ENCODE measurements at regions not wholly inside any gene's neighbourhood (a gene's known extent, or its start where the extent isn't known, plus 50 kb on each side); places are given as distances from the start of the nearest gene placed in this dataset.

GRCh38 chr10:117669122-117669521, 126.6 kb downstream of the EMX2 start:
- no peak overlapping the region for H3K27ac ChIP-seq (ENCODE audit: low read depth in 2 of 2, low read length in 2 of 2)
- H3K36me3 ChIP-seq (ENCODE audit: control insufficient read depth in 2 of 2, insufficient read depth in 2 of 2, low read length in 2 of 2), result no peaks in the 10 kb centered on the region
- H3K4me3 ChIP-seq (ENCODE audit: low read length in 2 of 2), result no peak overlapping the region
- H3K9me3 ChIP-seq (ENCODE audit: control insufficient read depth in 2 of 2, low read length in 2 of 2), result no peaks in the 10 kb centered on the region
- no peak overlapping the region for H3K9ac ChIP-seq (ENCODE audit: low read depth in 1 of 2, low read length in 2 of 2)
- no peaks in the 10 kb centered on the region for H3K4me1 ChIP-seq (ENCODE audit: control insufficient read depth in 2 of 2, insufficient read depth in 2 of 2, low read length in 2 of 2)
- H3K27me3 ChIP-seq (ENCODE audit: control insufficient read depth in 2 of 2, insufficient read depth in 2 of 2, low read length in 2 of 2), result no peaks in the 10 kb centered on the region

GRCh38 chr10:117670116-117670904, 127.8 kb downstream of the EMX2 start:
- no peaks in the 10 kb centered on the region for H3K36me3 ChIP-seq (ENCODE audit: control insufficient read depth in 2 of 2, insufficient read depth in 2 of 2, low read length in 2 of 2)

DNA sequence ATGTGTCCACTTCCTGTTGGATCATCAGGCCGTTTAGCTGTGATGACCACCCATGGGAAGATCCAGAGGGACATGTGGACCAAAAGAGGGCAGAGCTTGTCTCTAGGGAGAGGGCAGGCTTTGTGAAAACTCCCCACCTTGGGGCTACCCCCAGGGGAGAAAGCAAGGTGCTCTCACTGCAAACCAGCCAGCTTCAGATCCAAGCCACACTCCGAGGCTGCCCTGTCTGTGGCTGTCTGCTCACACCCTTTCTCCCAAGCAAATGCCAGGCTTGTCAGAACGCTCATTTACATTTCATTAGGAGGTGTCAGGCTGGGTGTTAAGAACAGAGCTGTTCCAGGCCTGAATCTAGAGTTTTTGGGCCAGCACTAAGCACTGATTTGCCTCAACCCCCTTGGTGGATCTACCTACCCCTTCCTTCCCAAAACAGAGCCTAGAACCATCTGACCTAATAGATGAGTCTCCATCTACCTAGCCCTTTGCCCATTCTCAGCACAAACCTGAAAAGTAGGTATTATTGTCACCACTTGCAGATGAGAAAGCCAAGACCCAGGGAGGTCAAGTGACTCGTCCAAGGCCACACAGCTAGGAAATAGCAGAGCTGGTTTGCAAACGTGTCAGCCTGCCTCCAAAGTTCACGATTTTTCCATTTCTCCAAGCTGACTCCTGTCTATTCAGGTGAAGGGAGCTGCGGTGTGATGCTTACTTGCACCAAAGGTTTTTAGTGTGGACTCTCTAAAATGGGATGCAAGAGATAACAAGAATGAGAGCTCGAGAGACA, 130.9 kb downstream of the EMX2 start:
- H3K9me3 ChIP-seq (ENCODE audit: control insufficient read depth in 2 of 2, low read length in 2 of 2), result no peaks in the 10 kb centered on the region
- no peaks in the 10 kb centered on the region for H3K27me3 ChIP-seq (ENCODE audit: control insufficient read depth in 2 of 2, insufficient read depth in 2 of 2, low read length in 2 of 2)
- H3K36me3 ChIP-seq (ENCODE audit: control insufficient read depth in 2 of 2, insufficient read depth in 2 of 2, low read length in 2 of 2), result no peaks in the 10 kb centered on the region
- no peak overlapping the region for H3K9ac ChIP-seq (ENCODE audit: low read depth in 1 of 2, low read length in 2 of 2)
- H3K4me3 ChIP-seq (ENCODE audit: low read length in 2 of 2), result no peak overlapping the region
- H3K27ac ChIP-seq (ENCODE audit: low read depth in 2 of 2, low read length in 2 of 2), result no peak overlapping the region
- no peaks in the 10 kb centered on the region for H3K4me1 ChIP-seq (ENCODE audit: control insufficient read depth in 2 of 2, insufficient read depth in 2 of 2, low read length in 2 of 2)

More at GRCh38 chr10:117670116-117670904, 127.8 kb downstream of the EMX2 start:
- no peak overlapping the region for H3K27ac ChIP-seq (ENCODE audit: low read depth in 2 of 2, low read length in 2 of 2)
- no peaks in the 10 kb centered on the region for H3K27me3 ChIP-seq (ENCODE audit: control insufficient read depth in 2 of 2, insufficient read depth in 2 of 2, low read length in 2 of 2)
- no peaks in the 10 kb centered on the region for H3K9me3 ChIP-seq (ENCODE audit: control insufficient read depth in 2 of 2, low read length in 2 of 2)
- H3K4me1 ChIP-seq (ENCODE audit: control insufficient read depth in 2 of 2, insufficient read depth in 2 of 2, low read length in 2 of 2), result no peaks in the 10 kb centered on the region
- H3K9ac ChIP-seq (ENCODE audit: low read depth in 1 of 2, low read length in 2 of 2), result no peak overlapping the region
- H3K4me3 ChIP-seq (ENCODE audit: low read length in 2 of 2), result no peak overlapping the region

DNA sequence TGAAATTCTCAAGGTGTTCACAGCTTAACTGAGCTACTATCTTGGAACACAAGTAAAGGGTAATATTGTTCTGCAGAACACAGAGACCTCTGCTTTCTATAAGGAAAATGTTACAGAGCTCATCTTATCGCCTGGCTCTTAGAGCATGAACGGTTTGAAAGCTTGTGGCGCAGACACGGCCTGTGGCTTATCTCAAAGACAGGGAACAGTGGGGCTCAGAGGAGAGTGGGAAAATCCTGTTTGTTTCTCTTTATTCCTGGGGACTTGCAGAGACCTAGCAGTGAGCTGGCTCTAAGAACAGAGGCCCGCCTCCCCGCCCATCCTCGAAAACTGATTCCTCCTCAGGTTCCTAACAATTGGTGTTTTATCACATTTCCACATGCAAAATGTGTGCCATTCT, 131.7 kb downstream of the EMX2 start:
- Histone ChIP-seq H3K27me3 (ENCODE audit: control insufficient read depth in 2 of 2, insufficient read depth in 2 of 2, low read length in 2 of 2) (peaks cover 0 to 4% of the 10 kb centered on the region in 2 donors), H3K36me3 (ENCODE audit: control insufficient read depth in 2 of 2, insufficient read depth in 2 of 2, low read length in 2 of 2) (no peaks in the 10 kb centered on the region), H3K4me3 (ENCODE audit: low read length in 2 of 2) (no peak overlapping the region), H3K27ac (ENCODE audit: low read depth in 2 of 2, low read length in 2 of 2) (no peak overlapping the region), H3K9ac (ENCODE audit: low read depth in 1 of 2, low read length in 2 of 2) (no peak overlapping the region), H3K4me1 (ENCODE audit: control insufficient read depth in 2 of 2, insufficient read depth in 2 of 2, low read length in 2 of 2) (no peaks in the 10 kb centered on the region), H3K9me3 (ENCODE audit: control insufficient read depth in 2 of 2, low read length in 2 of 2) (no peaks in the 10 kb centered on the region)

DNA sequence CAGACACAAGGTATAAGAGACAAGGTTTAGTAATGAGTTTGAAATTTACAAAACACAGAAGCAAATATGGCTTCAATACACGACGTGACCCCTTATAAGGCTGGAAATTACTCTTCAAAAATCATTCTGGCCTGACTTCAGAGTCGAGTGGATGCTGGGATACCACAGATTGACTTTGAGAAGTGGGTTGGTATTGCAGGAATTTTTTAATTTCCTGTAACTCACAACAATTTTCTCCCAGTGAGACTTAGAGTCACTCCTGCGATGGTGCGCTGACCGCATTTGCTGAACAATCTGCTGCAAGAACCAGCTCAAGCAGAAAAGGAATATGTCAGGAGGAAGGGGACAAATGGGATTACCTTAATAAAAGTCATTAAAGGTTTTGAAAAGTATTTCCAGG, 132.1 kb downstream of the EMX2 start:
- Histone ChIP-seq H3K4me1 (ENCODE audit: control insufficient read depth in 2 of 2, insufficient read depth in 2 of 2, low read length in 2 of 2) (no peaks in the 10 kb centered on the region), H3K9me3 (ENCODE audit: control insufficient read depth in 2 of 2, low read length in 2 of 2) (no peaks in the 10 kb centered on the region), H3K4me3 (ENCODE audit: low read length in 2 of 2) (no peak overlapping the region), H3K9ac (ENCODE audit: low read depth in 1 of 2, low read length in 2 of 2) (no peak overlapping the region), H3K27me3 (ENCODE audit: control insufficient read depth in 2 of 2, insufficient read depth in 2 of 2, low read length in 2 of 2) (peaks cover 0 to 4% of the 10 kb centered on the region in 2 donors), H3K36me3 (ENCODE audit: control insufficient read depth in 2 of 2, insufficient read depth in 2 of 2, low read length in 2 of 2) (no peaks in the 10 kb centered on the region), H3K27ac (ENCODE audit: low read depth in 2 of 2, low read length in 2 of 2) (no peak overlapping the region)

GRCh38 chr10:117675514-117676055, 133.0 kb downstream of the EMX2 start:
- H3K4me3 ChIP-seq (ENCODE audit: low read length in 2 of 2), result no peak overlapping the region
- no peak overlapping the region for H3K9ac ChIP-seq (ENCODE audit: low read depth in 1 of 2, low read length in 2 of 2)
- no peaks in the 10 kb centered on the region for H3K36me3 ChIP-seq (ENCODE audit: control insufficient read depth in 2 of 2, insufficient read depth in 2 of 2, low read length in 2 of 2)
- no peak overlapping the region for H3K27ac ChIP-seq (ENCODE audit: low read depth in 2 of 2, low read length in 2 of 2)
- H3K4me1 ChIP-seq (ENCODE audit: control insufficient read depth in 2 of 2, insufficient read depth in 2 of 2, low read length in 2 of 2), result no peaks in the 10 kb centered on the region
- H3K9me3 ChIP-seq (ENCODE audit: control insufficient read depth in 2 of 2, low read length in 2 of 2), result no peaks in the 10 kb centered on the region
- H3K27me3 ChIP-seq (ENCODE audit: control insufficient read depth in 2 of 2, insufficient read depth in 2 of 2, low read length in 2 of 2), result peaks cover 0 to 4% of the 10 kb centered on the region in 2 donors

GRCh38 chr10:117677239-117677638, 134.7 kb downstream of the EMX2 start:
- Histone ChIP-seq H3K9me3 (ENCODE audit: control insufficient read depth in 2 of 2, low read length in 2 of 2) (no peaks in the 10 kb centered on the region), H3K27ac (ENCODE audit: low read depth in 2 of 2, low read length in 2 of 2) (no peak overlapping the region), H3K9ac (ENCODE audit: low read depth in 1 of 2, low read length in 2 of 2) (no peak overlapping the region), H3K4me3 (ENCODE audit: low read length in 2 of 2) (no peak overlapping the region), H3K27me3 (ENCODE audit: control insufficient read depth in 2 of 2, insufficient read depth in 2 of 2, low read length in 2 of 2) (peaks cover 0 to 4% of the 10 kb centered on the region in 2 donors), H3K36me3 (ENCODE audit: control insufficient read depth in 2 of 2, insufficient read depth in 2 of 2, low read length in 2 of 2) (no peaks in the 10 kb centered on the region), H3K4me1 (ENCODE audit: control insufficient read depth in 2 of 2, insufficient read depth in 2 of 2, low read length in 2 of 2) (no peaks in the 10 kb centered on the region)

DNA sequence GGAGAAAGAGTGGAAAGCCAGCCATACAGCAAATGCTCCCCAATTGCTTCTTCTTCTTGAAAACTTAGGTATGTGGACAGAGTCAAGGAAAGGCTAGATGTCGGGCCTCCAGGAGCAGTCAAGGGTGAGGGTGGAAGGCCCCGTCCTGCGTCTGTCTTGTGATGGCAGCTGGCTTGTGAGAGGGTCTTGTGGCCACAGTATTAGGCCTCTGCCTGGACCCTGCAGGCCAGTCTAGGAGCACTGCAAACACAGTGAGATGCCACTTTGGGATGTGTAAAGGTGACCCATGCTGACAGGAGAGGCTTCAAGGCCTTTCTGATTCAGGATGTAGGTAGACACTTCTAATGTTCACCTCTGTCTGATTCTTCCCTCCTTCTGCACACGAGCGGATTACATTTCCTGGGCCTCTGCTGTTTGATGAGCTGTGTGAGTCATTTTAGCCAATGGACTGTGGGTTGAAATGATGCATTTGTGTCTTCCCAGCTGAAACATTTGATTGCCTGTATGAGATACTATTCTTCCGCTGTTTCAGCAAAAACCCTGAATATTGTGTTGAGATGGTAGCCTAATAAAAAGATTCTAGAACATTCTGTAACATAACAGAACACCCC, 135.4 kb downstream of the EMX2 start:
- Histone ChIP-seq H3K4me3 (ENCODE audit: low read length in 2 of 2) (no peak overlapping the region), H3K9ac (ENCODE audit: low read depth in 1 of 2, low read length in 2 of 2) (no peak overlapping the region), H3K27me3 (ENCODE audit: control insufficient read depth in 2 of 2, insufficient read depth in 2 of 2, low read length in 2 of 2) (peaks cover 0 to 4% of the 10 kb centered on the region in 2 donors), H3K27ac (ENCODE audit: low read depth in 2 of 2, low read length in 2 of 2) (no peak overlapping the region), H3K36me3 (ENCODE audit: control insufficient read depth in 2 of 2, insufficient read depth in 2 of 2, low read length in 2 of 2) (no peaks in the 10 kb centered on the region), H3K4me1 (ENCODE audit: control insufficient read depth in 2 of 2, insufficient read depth in 2 of 2, low read length in 2 of 2) (no peaks in the 10 kb centered on the region), H3K9me3 (ENCODE audit: control insufficient read depth in 2 of 2, low read length in 2 of 2) (no peaks in the 10 kb centered on the region)

DNA sequence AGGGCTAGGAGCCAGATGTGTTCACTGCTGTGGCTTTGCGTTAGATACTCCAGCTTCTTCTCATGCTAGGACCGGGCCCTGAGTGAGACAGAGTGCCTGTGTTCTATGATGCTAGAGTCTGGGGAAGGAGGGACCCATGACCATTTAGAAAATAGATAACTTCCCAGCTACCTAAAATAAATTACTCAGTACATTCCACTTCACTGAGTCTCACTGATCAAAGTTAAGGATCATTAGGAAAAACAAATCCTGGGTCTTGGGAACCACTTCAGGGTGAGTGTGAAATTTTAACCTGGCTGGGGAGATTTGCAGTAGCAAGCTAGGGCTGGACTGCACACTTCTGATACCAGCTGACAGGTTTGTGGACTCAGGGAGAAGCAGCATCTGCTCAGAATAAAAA, 138.1 kb downstream of the EMX2 start:
- H3K4me1 ChIP-seq (ENCODE audit: control insufficient read depth in 2 of 2, insufficient read depth in 2 of 2, low read length in 2 of 2), result no peaks in the 10 kb centered on the region
- H3K9me3 ChIP-seq (ENCODE audit: control insufficient read depth in 2 of 2, low read length in 2 of 2), result no peaks in the 10 kb centered on the region
- no peak overlapping the region for H3K27ac ChIP-seq (ENCODE audit: low read depth in 2 of 2, low read length in 2 of 2)
- no peak overlapping the region for H3K4me3 ChIP-seq (ENCODE audit: low read length in 2 of 2)
- H3K9ac ChIP-seq (ENCODE audit: low read depth in 1 of 2, low read length in 2 of 2), result no peak overlapping the region
- H3K36me3 ChIP-seq (ENCODE audit: control insufficient read depth in 2 of 2, insufficient read depth in 2 of 2, low read length in 2 of 2), result no peaks in the 10 kb centered on the region
- H3K27me3 ChIP-seq (ENCODE audit: control insufficient read depth in 2 of 2, insufficient read depth in 2 of 2, low read length in 2 of 2), result peaks cover 0 to 4% of the 10 kb centered on the region in 2 donors

GRCh38 chr10:117681104-117681503, 138.6 kb downstream of the EMX2 start:
- no peaks in the 10 kb centered on the region for H3K4me1 ChIP-seq (ENCODE audit: control insufficient read depth in 2 of 2, insufficient read depth in 2 of 2, low read length in 2 of 2)
- H3K9me3 ChIP-seq (ENCODE audit: control insufficient read depth in 2 of 2, low read length in 2 of 2), result no peaks in the 10 kb centered on the region
- H3K27me3 ChIP-seq (ENCODE audit: control insufficient read depth in 2 of 2, insufficient read depth in 2 of 2, low read length in 2 of 2), result peaks cover 0 to 4% of the 10 kb centered on the region in 2 donors

More at GRCh38 chr10:117681104-117681503, 138.6 kb downstream of the EMX2 start:
- H3K4me3 ChIP-seq (ENCODE audit: low read length in 2 of 2), result no peak overlapping the region
- H3K9ac ChIP-seq (ENCODE audit: low read depth in 1 of 2, low read length in 2 of 2), result no peak overlapping the region
- no peak overlapping the region for H3K27ac ChIP-seq (ENCODE audit: low read depth in 2 of 2, low read length in 2 of 2)
- H3K36me3 ChIP-seq (ENCODE audit: control insufficient read depth in 2 of 2, insufficient read depth in 2 of 2, low read length in 2 of 2), result no peaks in the 10 kb centered on the region

Data from mucosa of rectum (tissue), 2 donors.